MCF 10A (cell line): ENCODE measurements at regions not wholly inside any gene's neighbourhood (a gene's known extent, or its start where the extent isn't known, plus 50 kb on each side); places are given as distances from the start of the nearest gene placed in this dataset.

Experiments
- BruUV-seq: library from RNA; stranded (reverse); fragments of 400-500 nt; replicated peaks from 2 replicates; lab custom pipeline; 2021; lab: Mats Ljungman, UMichigan
- CTCF ChIA-PET: fragments of 300-600 bp; sonication (Branson Sonifier 250); formaldehyde crosslinking; extraction: SDS; loops from one replicate; lab custom pipeline; 2021; ENCODE audit warnings: antibody characterized with exemption, inconsistent platforms; lab: Yijun Ruan, JAX
- POLR2A ChIA-PET: fragments of 300-600, 350-650 bp; sonication (Branson Sonifier 250); formaldehyde crosslinking; extraction: SDS; loops from one replicate; lab custom pipeline; 2020; ENCODE audit warnings: antibody characterized with exemption, inconsistent platforms; lab: Yijun Ruan, JAX
- DNase-seq: peaks from one replicate; pipeline ENCODE4 v3.0.0-alpha.2; 2018; ENCODE audit not compliant: unreplicated experiment
- H3K27ac Mint-ChIP-seq: one replicate; pipeline ENCODE4 v1.8.0; 2022; ENCODE audit warnings: mild to moderate bottlenecking, low read depth, mixed read lengths; ENCODE audit not compliant: unreplicated experiment
- H3K27me3 Mint-ChIP-seq: one replicate; pipeline ENCODE4 v1.8.0; 2022; ENCODE audit warnings: mixed read lengths; ENCODE audit not compliant: insufficient read depth, unreplicated experiment
- H3K36me3 Mint-ChIP-seq: one replicate; pipeline ENCODE4 v1.8.0; 2022; ENCODE audit warnings: mild to moderate bottlenecking, moderate library complexity, mixed read lengths; ENCODE audit not compliant: insufficient read depth, unreplicated experiment
- H3K4me1 Mint-ChIP-seq: one replicate; pipeline ENCODE4 v1.8.0; 2022; ENCODE audit warnings: mixed read lengths; ENCODE audit not compliant: insufficient read depth, unreplicated experiment
- H3K4me3 Mint-ChIP-seq: one replicate; pipeline ENCODE4 v1.8.0; 2022; ENCODE audit warnings: mild to moderate bottlenecking, moderate library complexity, mixed read lengths; ENCODE audit not compliant: unreplicated experiment
- H3K9me3 Mint-ChIP-seq: one replicate; pipeline ENCODE4 v1.8.0; 2022; ENCODE audit warnings: mixed read lengths; ENCODE audit not compliant: unreplicated experiment
- CTCF ChIP-seq: fragments of 200-600 bp; IDR thresholded peaks from one replicate; pipeline ENCODE4 v1.8.0; 2022; ENCODE audit warnings: antibody characterized with exemption, mild to moderate bottlenecking; ENCODE audit not compliant: unreplicated experiment
- intact Hi-C: fragments of 100-400 bp; cut with micrococcal nuclease; formaldehyde crosslinking; loops from 2 replicates; pipeline ENCODE4 v1.14.1; 2022

- intact Hi-C loops, result no loop called here
- ChIA-PET CTCF (interaction anchor here (1.0 kb wide), 1 partner anchor 20 kb away, joined by 5 read pairs; no protein-coding TSS in a partner anchor), POLR2A (no interaction called here)
- Mint-ChIP-seq H3K4me1 (no peaks in the 10 kb centered on the region), H3K36me3 (no peaks in the 10 kb centered on the region), H3K9me3 (peaks cover 39% of the 10 kb centered on the region), H3K27me3 (no peaks in the 10 kb centered on the region), H3K4me3 (no peak overlapping the region), H3K27ac (no peak overlapping the region)
- TF ChIP-seq CTCF, result no peak
- no TSS peak for BruUV-seq
- DNase-seq, result no peak
Measured at GRCh38 chrX:76893930-76894329, 466.4 kb downstream of the MAGEE1 start.

GRCh38 chrX:76915836-76916235 is 488.3 kb downstream of the MAGEE1 start:
- Mint-ChIP-seq H3K4me1 (no peaks in the 10 kb centered on the region), H3K27me3 (no peaks in the 10 kb centered on the region), H3K9me3 (peaks cover 62% of the 10 kb centered on the region), H3K4me3 (no peak overlapping the region), H3K27ac (no peak overlapping the region), H3K36me3 (no peaks in the 10 kb centered on the region)
- no peak for TF ChIP-seq CTCF
- BruUV-seq, result no TSS peak
- DNase-seq, result no peak
- ChIA-PET CTCF (no interaction called here), POLR2A (no interaction called here)
- intact Hi-C loops, result no loop called here

- Mint-ChIP-seq H3K4me1 (no peaks in the 10 kb centered on the region), H3K9me3 (peaks cover 58% of the 10 kb centered on the region), H3K4me3 (no peak overlapping the region), H3K27ac (no peak overlapping the region), H3K36me3 (no peaks in the 10 kb centered on the region), H3K27me3 (no peaks in the 10 kb centered on the region)
- CTCF ChIA-PET, result interaction anchor here (0.7 kb wide), 1 partner anchor 292 kb away, joined by 3 read pairs; no protein-coding TSS in a partner anchor
- POLR2A ChIA-PET, result interaction anchor here (0.6 kb wide), 1 partner anchor 16 kb away, joined by 3 read pairs; no protein-coding TSS in a partner anchor
- DNase-seq, result no peak
- BruUV-seq, result no TSS peak
- TF ChIP-seq CTCF, result no peak
- intact Hi-C loops, result no loop called here
Measured at GRCh38 chrX:76918033-76918432, 490.5 kb downstream of the MAGEE1 start.

GRCh38 chrX:76919761-76920160 is 492.3 kb downstream of the MAGEE1 start:
- no peaks in the 10 kb centered on the region for H3K27me3 Mint-ChIP-seq
- intact Hi-C loops, result no loop called here
- ChIA-PET CTCF (no interaction called here), POLR2A (no interaction called here)
- H3K27ac Mint-ChIP-seq, result no peak overlapping the region
- no peaks in the 10 kb centered on the region for H3K4me1 Mint-ChIP-seq
- DNase-seq, result no peak
- no peak overlapping the region for H3K4me3 Mint-ChIP-seq
- H3K36me3 Mint-ChIP-seq, result no peaks in the 10 kb centered on the region
- BruUV-seq, result no TSS peak
- H3K9me3 Mint-ChIP-seq, result peaks cover 49% of the 10 kb centered on the region
- no peak for TF ChIP-seq CTCF
